ENCODE measurements at regions not wholly inside any gene's neighbourhood (a gene's known extent, or its start where the extent isn't known, plus 50 kb on each side); places are given as distances from the start of the nearest gene placed in this dataset.

DNA sequence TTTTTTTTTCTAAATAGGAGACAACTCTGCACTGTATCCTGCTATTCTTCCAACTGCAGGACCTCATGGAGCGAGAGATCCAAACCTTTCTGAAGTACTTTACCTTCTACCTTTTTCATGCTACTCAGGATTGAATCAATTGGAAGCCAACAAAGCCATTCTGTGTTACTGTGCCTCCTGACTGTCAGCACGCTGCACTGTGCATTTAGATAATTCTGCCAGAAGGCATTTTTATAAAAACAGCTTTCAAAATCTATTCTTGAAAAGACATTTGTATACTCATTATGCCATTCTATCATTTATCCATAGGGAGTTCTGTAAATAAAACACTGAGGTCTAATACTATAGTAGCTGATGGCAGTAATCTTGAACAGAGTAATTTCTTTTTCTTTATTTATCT is 142.8 kb downstream of the SLIT2 start:
- intact Hi-C loops (cut with DNase I): no loop called here
- Histone ChIP-seq H3K4me1 (no peaks in the 10 kb centered on the region), H3K27ac (no peak overlapping the region), H3K9ac (ENCODE audit: low read depth in 2 of 2, low read length in 2 of 2) (no peak overlapping the region), H3K36me3 (no peaks in the 10 kb centered on the region), H3K4me3 (no peak overlapping the region), H3K27me3 (no peaks in the 10 kb centered on the region), H3K9me3 (no peaks in the 10 kb centered on the region)
- TF ChIP-seq, protein P1, sequence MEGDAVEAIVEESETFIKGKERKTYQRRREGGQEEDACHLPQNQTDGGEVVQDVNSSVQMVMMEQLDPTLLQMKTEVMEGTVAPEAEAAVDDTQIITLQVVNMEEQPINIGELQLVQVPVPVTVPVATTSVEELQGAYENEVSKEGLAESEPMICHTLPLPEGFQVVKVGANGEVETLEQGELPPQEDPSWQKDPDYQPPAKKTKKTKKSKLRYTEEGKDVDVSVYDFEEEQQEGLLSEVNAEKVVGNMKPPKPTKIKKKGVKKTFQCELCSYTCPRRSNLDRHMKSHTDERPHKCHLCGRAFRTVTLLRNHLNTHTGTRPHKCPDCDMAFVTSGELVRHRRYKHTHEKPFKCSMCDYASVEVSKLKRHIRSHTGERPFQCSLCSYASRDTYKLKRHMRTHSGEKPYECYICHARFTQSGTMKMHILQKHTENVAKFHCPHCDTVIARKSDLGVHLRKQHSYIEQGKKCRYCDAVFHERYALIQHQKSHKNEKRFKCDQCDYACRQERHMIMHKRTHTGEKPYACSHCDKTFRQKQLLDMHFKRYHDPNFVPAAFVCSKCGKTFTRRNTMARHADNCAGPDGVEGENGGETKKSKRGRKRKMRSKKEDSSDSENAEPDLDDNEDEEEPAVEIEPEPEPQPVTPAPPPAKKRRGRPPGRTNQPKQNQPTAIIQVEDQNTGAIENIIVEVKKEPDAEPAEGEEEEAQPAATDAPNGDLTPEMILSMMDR (IDR thresholded peaks at IDR 0.05): no peak
- no peak for DNase-seq

DNA sequence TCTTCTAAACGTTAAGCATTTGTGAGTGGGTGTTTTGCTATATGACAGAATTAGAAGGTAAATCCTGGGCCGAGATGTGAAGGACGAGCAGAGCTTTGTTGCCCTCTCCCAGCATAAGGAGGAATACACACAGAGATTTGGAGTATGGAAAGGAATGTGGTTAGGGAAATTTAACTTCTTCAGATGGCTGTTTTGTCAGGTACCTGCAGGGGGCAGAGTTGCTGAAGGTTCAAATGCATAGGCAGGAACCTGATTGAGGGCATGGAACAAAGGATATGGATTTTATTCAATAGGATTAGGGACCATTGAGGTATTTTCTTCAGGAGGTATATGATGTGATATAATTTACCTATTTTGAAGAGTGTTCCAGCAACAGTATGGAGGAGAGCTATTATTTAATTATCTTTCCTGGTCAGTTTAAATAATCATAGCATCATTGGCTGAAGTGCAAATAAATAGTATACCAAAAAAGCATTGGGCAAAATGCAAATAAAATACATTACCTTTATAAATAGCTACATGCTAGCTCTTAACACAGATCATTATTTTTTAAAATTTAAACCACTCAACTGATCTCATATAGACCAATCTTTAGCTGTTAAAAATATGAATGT is 143.6 kb downstream of the SLIT2 start:
- Histone ChIP-seq H3K4me3 (no peak overlapping the region), H3K9ac (ENCODE audit: low read depth in 2 of 2, low read length in 2 of 2) (no peak overlapping the region), H3K36me3 (no peaks in the 10 kb centered on the region), H3K4me1 (no peaks in the 10 kb centered on the region), H3K27ac (no peak overlapping the region), H3K27me3 (no peaks in the 10 kb centered on the region), H3K9me3 (no peaks in the 10 kb centered on the region)
- DNase-seq: peak; percentile 45
- intact Hi-C loops (cut with DNase I): no loop called here
- TF ChIP-seq, protein P1 (IDR thresholded peaks at IDR 0.05): peak; percentile 54

DNA sequence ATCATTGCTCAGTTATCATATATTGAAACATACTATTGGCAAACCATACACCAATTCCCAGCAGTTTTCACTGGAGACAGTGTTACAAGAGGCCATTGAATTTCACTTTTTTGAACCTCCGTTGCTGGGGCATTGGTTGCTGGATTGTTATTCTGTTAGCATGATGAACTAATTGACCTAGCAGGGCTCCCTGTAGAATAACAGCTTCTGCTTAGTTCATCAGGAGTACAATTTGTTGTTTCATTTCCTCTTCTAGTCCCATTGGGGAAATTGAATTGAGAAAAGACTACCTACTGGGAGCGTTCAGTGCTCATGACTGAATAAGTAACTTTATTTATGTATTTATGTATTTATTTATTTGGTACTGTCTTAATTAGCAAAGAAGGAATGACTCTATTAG is 151.6 kb downstream of the SLIT2 start:
- no peaks in the 10 kb centered on the region for H3K4me1 ChIP-seq
- no peaks in the 10 kb centered on the region for H3K36me3 ChIP-seq
- intact Hi-C loops (cut with DNase I): no loop called here
- H3K9me3 ChIP-seq: no peaks in the 10 kb centered on the region
- H3K4me3 ChIP-seq: no peak overlapping the region
- H3K27me3 ChIP-seq: no peaks in the 10 kb centered on the region
- DNase-seq: no peak
- TF ChIP-seq, protein P1 (IDR thresholded peaks at IDR 0.05): no peak
- H3K9ac ChIP-seq (ENCODE audit: low read depth in 2 of 2, low read length in 2 of 2): no peak overlapping the region
- H3K27ac ChIP-seq: no peak overlapping the region

DNA sequence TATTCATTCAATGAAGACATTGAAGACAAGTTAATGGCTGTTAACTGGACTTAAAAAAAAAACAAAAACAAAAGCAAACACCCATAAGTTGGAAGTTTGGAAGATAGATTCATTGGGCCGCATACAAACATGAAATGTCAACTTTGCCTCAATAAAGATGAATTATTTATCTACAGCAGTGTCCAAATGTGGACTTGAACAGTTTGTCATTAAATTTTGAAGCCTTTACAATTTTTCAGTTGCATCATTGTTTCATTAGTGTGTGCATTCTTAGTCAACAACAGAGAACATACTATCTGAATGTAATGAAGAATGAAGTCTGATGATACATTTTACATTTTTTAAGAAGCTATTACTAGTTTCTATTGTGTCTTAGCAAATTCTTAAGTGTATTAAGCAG is 152.1 kb downstream of the SLIT2 start:
- no peaks in the 10 kb centered on the region for H3K4me1 ChIP-seq
- intact Hi-C loops (cut with DNase I): no loop called here
- no peaks in the 10 kb centered on the region for H3K9me3 ChIP-seq
- TF ChIP-seq, protein P1 (IDR thresholded peaks at IDR 0.05): no peak
- DNase-seq: no peak
- H3K4me3 ChIP-seq: no peak overlapping the region
- no peak overlapping the region for H3K9ac ChIP-seq (ENCODE audit: low read depth in 2 of 2, low read length in 2 of 2)
- H3K27ac ChIP-seq: no peak overlapping the region
- H3K27me3 ChIP-seq: no peaks in the 10 kb centered on the region
- no peaks in the 10 kb centered on the region for H3K36me3 ChIP-seq

DNA sequence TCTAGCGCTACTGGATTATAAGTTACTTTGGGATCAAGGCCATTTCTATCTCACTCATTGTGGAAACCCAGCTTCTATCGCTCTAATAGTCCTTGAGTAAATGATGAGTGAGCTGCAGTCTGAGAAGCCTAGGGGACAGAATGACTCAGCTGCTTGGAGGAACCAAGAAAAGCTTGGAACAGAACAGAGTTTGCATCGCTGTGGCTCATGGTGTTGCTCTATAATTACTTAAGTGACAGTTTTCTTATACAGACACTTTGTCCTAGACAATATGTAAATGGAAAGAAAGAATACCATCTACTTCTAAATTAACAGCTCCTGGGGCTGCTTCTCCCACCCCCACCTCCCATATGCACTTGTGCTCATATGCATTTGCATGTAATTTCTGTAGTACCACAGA is 156.9 kb downstream of the SLIT2 start:
- no peak overlapping the region for H3K4me3 ChIP-seq
- DNase-seq: no peak
- TF ChIP-seq, protein P1 (IDR thresholded peaks at IDR 0.05): no peak
- H3K27me3 ChIP-seq: no peaks in the 10 kb centered on the region
- H3K9me3 ChIP-seq: no peaks in the 10 kb centered on the region
- no peak overlapping the region for H3K9ac ChIP-seq (ENCODE audit: low read depth in 2 of 2, low read length in 2 of 2)
- H3K4me1 ChIP-seq: no peaks in the 10 kb centered on the region
- intact Hi-C loops (cut with DNase I): no loop called here
- H3K27ac ChIP-seq: no peak overlapping the region
- no peaks in the 10 kb centered on the region for H3K36me3 ChIP-seq

Measured in colonic mucosa (tissue), 4 donors.